GM18520 (cell line): ENCODE measurements at regions not wholly inside any gene's neighbourhood (a gene's known extent, or its start where the extent isn't known, plus 50 kb on each side); places are given as distances from the start of the nearest gene placed in this dataset.
"Not testable (repeated sequence)": the region's sequence is repeated elsewhere in the genome, so short reads cannot be mapped to it uniquely, and the experiment has no call there.

Experiments
- ATAC-seq: cut with Tn5 transposase; IDR thresholded peaks from one replicate; pipeline ENCODE4 v1.9.1; 2021; ENCODE audit not compliant: unreplicated experiment

- ATAC-seq, result no peak
These were observed 50.0 kb upstream of the TSC22D2 start for GRCh38 chr3:150357923-150358607.

- no peak for ATAC-seq
These were observed 51.0 kb upstream of the TSC22D2 start for GRCh38 chr3:150357140-150357539.

DNA sequence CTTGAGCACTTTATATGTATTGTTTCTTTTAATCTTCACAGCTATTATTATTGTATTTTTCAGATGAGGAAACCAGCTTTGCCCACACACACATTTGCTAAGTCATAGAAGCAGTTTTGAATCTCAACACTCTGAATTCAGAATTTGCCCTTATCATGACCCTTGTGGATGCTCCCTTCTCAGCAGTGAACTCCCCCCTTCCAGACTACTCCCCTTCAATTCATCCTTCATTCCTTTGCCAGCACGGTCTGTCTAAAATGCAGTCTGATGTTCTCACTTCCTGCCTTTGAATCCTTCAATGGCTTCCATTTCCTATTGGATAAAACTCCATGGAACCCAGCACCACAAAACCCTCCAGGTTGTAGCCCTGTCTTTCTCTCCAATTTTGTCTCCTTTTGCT lies 52.5 kb upstream of the TSC22D2 start:
- ATAC-seq, result no peak

DNA sequence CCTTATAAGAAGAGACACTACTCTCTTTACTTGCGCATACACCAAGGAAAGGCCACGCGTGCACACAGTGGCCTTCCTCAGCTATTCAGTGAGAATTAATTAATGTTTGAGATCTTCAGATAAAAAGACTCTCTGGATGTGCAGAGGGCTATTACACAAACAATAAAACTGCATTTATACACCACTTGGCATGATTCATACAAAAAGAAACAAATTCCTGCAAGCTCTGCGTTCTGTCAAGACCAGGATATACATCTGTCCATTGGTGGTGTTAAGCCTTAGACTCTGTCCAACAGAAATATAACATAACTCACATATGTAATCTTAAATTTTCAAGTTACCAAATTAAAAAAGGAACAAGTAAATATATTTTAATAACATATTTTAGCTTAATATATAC lies 55.2 kb upstream of the TSC22D2 start:
- ATAC-seq, result no peak

- ATAC-seq, result no peak
These were observed 56.7 kb upstream of the TSC22D2 start for GRCh38 chr3:150351398-150351797.

- no peak for ATAC-seq
These were observed 58.6 kb upstream of the TSC22D2 start for GRCh38 chr3:150349314-150350097.

DNA sequence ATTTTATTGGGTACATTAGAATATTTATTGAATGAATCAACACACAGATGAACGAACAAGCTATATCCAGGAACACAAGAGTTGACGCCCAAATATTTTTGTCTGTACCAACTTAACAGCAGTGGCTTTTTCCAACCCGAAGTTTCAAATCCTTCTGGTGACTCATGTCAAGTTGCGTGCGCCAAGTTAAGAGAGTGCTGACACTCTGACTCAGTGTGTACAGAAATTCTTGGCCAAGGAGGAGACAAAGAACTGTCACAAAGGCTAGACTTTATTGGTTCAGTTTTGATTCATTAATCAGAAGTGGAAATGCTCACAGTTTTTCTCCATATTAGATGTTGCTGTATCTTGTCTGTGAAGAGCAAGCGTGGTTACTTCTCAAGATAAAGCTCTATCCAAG lies 59.6 kb upstream of the TSC22D2 start:
- no peak for ATAC-seq

GRCh38 chr3:150346981-150347863 lies 60.9 kb upstream of the TSC22D2 start:
- no peak for ATAC-seq

- no peak for ATAC-seq
These were observed 61.8 kb upstream of the TSC22D2 start for GRCh38 chr3:150346266-150346665.

DNA sequence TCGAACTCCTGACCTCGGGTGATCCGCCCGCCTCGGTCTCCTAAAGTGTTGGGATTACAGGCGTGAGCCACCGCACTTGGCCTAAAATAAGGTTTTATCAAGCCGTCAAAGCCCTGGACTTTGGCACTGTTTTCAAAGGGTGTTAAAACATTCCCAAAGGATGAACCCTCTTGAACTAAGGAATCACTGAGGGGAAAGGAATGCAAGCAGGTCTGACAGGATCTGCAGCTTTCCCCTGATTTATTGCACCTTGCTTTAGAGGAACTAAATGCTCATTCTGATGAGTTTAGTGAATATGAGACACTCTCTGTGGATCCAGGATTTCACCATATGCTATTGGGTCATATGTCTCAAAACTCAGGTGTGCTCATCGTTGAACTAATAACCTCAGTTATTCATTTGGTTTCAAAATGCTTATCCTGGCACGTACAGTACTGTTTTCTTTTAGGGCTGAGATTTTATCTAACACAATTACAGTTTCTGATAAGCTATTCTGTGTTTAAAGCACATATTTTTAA lies 63.0 kb upstream of the TSC22D2 start:
- ATAC-seq, result no peak

DNA sequence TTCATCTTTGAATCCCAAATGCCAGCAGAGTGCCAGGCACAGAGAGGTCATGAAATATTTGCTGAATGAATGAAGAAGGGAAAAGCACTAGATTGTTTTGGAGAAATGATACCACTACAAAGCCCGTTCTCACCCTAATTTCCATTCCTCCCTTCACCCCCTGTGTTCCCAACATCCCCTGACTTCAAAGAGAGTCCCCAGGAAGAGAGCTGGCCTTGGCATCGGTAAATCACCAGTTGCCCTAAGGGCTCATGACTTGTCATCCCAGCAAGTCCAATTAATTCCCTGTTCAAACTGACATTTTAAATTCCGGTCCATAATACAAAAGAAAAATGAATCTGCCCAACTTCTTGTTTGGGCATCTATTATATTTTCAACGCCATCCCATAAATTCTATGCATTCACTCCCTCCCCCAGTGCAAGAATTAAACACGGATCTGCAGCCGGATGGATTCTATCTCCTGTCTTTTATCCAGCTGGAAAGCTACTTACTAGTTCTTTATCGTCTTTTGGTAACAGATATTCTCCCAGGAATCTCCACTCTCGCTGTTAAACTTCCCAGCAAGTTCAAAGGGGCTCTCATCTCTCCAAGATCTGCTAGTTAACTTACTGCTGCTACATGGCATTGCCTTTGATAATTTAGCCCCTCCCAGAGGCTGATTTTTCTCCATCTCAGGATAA lies 63.9 kb upstream of the TSC22D2 start:
- ATAC-seq, result no peak

DNA sequence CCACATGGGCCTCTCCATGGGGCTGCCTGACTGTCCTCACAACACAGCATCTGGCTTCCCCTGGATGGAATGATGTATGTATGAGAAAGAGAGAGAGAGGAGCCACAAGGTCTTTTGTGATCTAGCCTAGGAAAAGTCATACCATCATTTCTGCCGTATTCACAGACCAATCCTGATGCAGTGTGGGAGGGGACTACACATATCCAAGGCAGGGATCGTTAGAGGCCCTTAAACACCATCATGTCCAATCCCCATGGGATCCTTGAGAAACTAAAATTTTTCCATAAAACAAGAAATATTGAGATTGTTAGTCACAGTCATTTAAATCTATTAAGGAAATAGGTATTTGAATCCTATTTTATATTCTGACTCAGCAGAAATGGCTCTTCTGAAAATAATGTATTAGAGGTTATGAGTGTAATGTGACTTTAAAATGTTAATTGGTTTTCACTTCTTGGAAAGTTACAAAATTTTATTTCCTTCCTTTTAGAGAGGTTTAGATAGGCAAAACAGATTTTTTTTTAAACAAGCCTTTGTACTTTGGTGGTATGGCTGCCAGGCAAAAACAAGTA lies 65.1 kb upstream of the TSC22D2 start:
- ATAC-seq, result no peak

DNA sequence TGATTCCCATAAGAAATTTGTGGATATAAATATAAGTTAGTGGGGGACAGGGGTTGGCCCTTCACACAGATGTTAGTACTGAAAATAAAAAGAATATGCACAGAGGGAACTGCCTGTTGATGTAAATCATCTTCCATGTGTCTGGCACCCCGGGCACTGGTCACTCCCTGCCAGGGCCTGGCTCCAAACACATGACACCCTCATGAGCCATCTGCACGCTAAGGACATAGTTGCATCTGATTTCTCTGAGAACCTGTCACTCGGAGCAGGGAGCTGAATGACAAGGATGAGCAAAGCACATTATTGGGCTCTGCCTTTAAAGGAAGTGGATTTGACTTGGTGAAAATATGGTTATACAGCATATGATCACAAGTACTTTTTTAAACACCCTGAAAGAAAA lies 66.2 kb upstream of the TSC22D2 start:
- no peak for ATAC-seq

DNA sequence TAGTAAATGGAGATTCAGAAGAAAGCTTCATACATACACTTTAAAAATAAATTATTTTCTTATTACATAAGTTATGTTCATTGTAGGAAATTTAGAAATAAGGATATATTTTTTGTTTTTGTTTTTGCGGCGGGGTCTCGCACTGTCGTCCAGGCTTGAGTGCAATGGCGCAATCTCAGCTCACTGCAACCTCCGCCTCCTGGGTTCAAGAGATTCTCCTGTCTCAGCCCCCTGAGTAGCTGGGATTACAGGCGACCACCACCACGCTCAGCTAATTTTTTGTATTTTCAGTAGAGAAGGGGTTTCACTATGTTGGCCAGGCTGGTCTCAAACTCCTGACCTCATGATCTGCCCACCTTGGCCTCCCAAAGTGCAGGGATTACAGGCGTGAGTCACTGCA lies 71.7 kb upstream of the TSC22D2 start:
- not testable (repeated sequence) for ATAC-seq

DNA sequence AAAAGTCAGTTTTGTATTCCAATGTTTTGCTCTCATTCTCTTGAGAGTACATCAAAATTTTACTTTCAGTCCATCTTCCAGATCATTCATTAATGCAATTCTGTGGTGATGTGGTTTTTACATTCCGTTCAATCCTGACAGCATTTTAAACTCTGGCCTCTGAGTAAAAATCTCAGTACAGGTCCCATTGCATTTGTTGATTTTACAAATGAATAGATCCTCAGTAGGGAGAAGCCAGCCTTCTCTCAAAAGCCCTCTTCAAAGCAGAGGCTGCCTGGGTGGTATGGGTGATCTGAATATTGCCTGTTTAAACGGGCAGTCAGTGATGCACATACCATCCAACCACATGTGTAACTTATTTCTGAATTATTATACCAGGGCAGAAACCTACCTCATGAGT lies 72.5 kb upstream of the TSC22D2 start:
- no peak for ATAC-seq

DNA sequence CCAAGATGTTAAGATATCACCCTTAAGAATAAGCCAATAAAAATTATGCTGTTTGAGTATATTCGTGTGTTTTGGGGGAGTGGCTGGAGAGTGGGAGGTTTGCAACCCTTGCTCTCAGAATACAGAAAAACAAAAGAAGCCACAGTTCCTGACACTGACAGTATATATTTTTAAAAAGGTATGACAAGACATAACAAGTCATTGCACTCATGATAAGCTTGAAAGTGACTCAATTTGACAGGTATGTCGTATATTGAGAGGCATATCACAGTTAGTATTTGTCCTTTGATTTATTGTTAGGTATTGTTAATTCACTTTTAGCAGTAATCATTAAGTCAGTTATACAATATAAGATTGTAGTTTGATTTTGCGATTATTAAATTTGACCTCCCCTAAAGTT lies 73.1 kb upstream of the TSC22D2 start:
- no peak for ATAC-seq

DNA sequence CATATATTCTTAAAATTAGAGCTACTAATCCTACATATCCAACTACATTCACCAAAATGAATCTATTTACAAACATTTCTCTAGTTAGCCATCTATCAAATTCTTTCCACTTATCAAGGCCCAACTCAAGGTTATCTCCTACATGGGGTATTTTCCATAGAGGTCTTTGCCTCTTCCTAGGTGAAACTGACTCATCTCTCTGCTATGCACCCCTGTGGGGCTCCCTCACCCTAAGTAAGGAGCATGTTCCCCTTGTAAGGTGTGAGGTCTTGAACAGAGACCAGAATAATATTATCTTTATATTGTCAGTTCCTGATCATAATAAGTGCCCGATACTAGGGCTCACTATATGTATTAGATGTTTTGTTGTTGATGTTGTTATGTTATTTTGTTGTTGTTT lies 74.6 kb upstream of the TSC22D2 start:
- ATAC-seq, result no peak

- ATAC-seq, result no peak
These were observed 76.0 kb upstream of the TSC22D2 start for GRCh38 chr3:150331978-150332568.

DNA sequence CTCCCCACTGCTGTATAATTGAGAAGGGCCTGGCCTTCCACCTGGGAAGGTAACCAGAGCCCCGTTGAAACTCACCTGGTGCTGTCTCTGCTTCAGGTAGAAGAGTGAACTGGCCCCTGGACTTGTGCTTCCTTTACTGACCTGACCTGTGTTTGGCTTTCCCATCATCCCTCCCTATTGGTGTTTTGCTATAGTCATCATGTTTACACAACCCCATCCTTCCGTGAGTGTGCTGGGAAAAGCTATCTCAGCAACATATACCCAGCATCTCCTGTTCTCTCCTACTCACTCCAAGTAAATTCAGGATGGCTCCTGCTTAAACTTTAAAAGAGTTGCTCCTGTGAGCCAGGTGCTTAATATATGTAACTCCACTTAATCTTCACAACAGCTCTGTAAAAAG lies 77.2 kb upstream of the TSC22D2 start:
- no peak for ATAC-seq

DNA sequence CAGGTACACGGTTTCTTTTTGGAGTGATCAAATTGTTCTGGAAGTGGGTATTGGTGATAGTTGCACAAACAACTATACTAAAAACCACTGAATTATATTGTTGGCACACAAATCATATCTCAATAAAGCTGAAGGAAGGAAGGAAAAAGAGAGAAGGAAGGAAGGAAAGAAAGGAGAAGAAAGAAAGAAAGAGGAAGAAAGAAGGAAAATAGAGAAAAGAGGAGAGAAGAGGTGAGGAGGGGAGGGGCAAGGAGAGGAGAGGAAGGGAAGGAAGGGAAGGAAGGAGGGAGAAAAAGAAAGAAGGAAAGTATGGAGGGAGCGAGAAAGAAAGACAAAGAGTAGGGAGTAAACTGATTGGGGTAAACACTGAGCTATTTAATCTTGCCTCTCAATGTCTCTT lies 77.9 kb upstream of the TSC22D2 start:
- no peak for ATAC-seq
